B cell (primary cell): ENCODE measurements at regions not wholly inside any gene's neighbourhood (a gene's known extent, or its start where the extent isn't known, plus 50 kb on each side); places are given as distances from the start of the nearest gene placed in this dataset.

Experiments used
- ATAC-seq: fragments of 200-7000 bp; cut with Tn5 transposase; one replicate; pipeline ENCODE4 v1.10.0; 2021; ENCODE audit warnings: low read depth, mild to moderate bottlenecking, moderate number of reproducible peaks, moderate library complexity
- CTCF ChIA-PET: fragments of 350-600 bp; sonication (Branson Sonifier 250); formaldehyde crosslinking; loops from one replicate; lab custom pipeline; 2021; ENCODE audit warnings: antibody characterized with exemption, inconsistent platforms; lab: Charles Lee
- POLR2A ChIA-PET: fragments of 350-600 bp; sonication (Branson Sonifier 250); formaldehyde crosslinking; loops from one replicate; lab custom pipeline; 2021; ENCODE audit warnings: antibody characterized with exemption; lab: Charles Lee
- DNase-seq: peaks from one replicate; pipeline ENCODE4 v3.0.0; 2013
- H2AFZ ChIP-seq: 2 replicates; pipeline ENCODE4 v1.6.1; 2012; ENCODE audit warnings: mild to moderate bottlenecking, low read depth, low read length; ENCODE audit not compliant: insufficient read depth, poor library complexity, severe bottlenecking
- H3K27ac ChIP-seq, 2 donors: 1 replicate in 1 of 2; 2 replicates in 1 of 2; pipeline ENCODE4 v1.5.1; 2012 to 2013; ENCODE audit warnings: low read length in 2 of 2, mild to moderate bottlenecking in 2 of 2, moderate library complexity in 1 of 2
- H3K27me3 ChIP-seq, 4 experiments: fragments of 200-600 bp in 1 of 4; sonication (generic) in 1 of 4; replicated peaks in 1 of 4; 1 replicate in 2 of 4; 2 replicates in 2 of 4; pipeline versions ENCODE4 v1.6.1 to v1.7.0; 2013 to 2016; ENCODE audit warnings: low read length in 3 of 4, mild to moderate bottlenecking in 2 of 4, mixed read lengths in 1 of 4, moderate library complexity in 1 of 4; ENCODE audit not compliant: insufficient read depth in 4 of 4, control insufficient read depth in 3 of 4; ENCODE audit errors: control extremely low read depth in 1 of 4
- H3K36me3 ChIP-seq, 2 experiments: replicated peaks in 1 of 2; 1 replicate in 1 of 2; 2 replicates in 1 of 2; pipeline versions ENCODE4 v1.6.1 to v1.7.1; 2013; ENCODE audit warnings: low read length in 1 of 2; ENCODE audit not compliant: insufficient read depth in 2 of 2, control insufficient read depth in 1 of 2; ENCODE audit errors: control extremely low read depth in 1 of 2, extremely low read depth in 1 of 2
- H3K4me1 ChIP-seq, 2 donors: fragments of 200-600 bp in 1 of 2; sonication (generic) in 1 of 2; 1 replicate in 1 of 2; 2 replicates in 1 of 2; pipeline versions ENCODE4 v1.5.1 to v1.6.1; 2013 to 2017; ENCODE audit warnings: low read length in 2 of 2; ENCODE audit not compliant: control insufficient read depth in 2 of 2, insufficient read depth in 2 of 2
- H3K4me2 ChIP-seq: replicated peaks from 2 replicates; pipeline ENCODE3; 2012; ENCODE audit warnings: mild to moderate bottlenecking, low read depth, low read length; ENCODE audit not compliant: poor library complexity, severe bottlenecking
- H3K4me3 ChIP-seq, 5 experiments: fragments of 200-600 bp in 1 of 5; sonication (generic) in 1 of 5; 1 replicate in 3 of 5; 2 replicates in 2 of 5; pipeline versions ENCODE4 v1.5.1 to v1.7.0; 2011 to 2016; ENCODE audit warnings: low read length in 4 of 5, mild to moderate bottlenecking in 4 of 5, low read depth in 2 of 5, control low read depth in 1 of 5, moderate library complexity in 1 of 5; ENCODE audit not compliant: insufficient read depth in 1 of 5; ENCODE audit errors: control extremely low read depth in 1 of 5, extremely low read depth in 1 of 5
- H3K79me2 ChIP-seq: fragments of 200-600 bp; sonication (generic); one replicate; pipeline ENCODE4 v1.6.0; 2016; ENCODE audit warnings: low read length; ENCODE audit not compliant: control insufficient read depth, insufficient read depth
- H3K9ac ChIP-seq: fragments of 200-600 bp; sonication (generic); 2 replicates; pipeline ENCODE4 v1.6.1; 2017; ENCODE audit warnings: mild to moderate bottlenecking, low read length, moderate library complexity
- H3K9me3 ChIP-seq, 3 donors: one replicate each; pipeline versions ENCODE4 v1.6.1 to v1.7.1; 2013; ENCODE audit warnings: low read length in 2 of 3; ENCODE audit not compliant: control insufficient read depth in 2 of 3, insufficient read depth in 1 of 3; ENCODE audit errors: control extremely low read depth in 1 of 3
- H4K20me1 ChIP-seq: 2 replicates; pipeline ENCODE4 v1.6.0; 2012; ENCODE audit warnings: mild to moderate bottlenecking, low read length; ENCODE audit not compliant: insufficient read depth, control insufficient read depth, poor library complexity, severe bottlenecking
- H3K27ac Mint-ChIP-seq: one replicate; pipeline ENCODE4 v1.8.0; 2021; ENCODE audit warnings: mixed read lengths
- H3K27me3 Mint-ChIP-seq: one replicate; pipeline ENCODE4 v1.8.0; 2021; ENCODE audit warnings: mixed read lengths
- H3K4me1 Mint-ChIP-seq: one replicate; pipeline ENCODE4 v1.8.0; 2021; ENCODE audit warnings: mixed read lengths
- H3K4me3 Mint-ChIP-seq: one replicate; pipeline ENCODE4 v1.8.0; 2021; ENCODE audit warnings: mixed read lengths
- H3K9me3 Mint-ChIP-seq: one replicate; pipeline ENCODE4 v1.8.0; 2022; ENCODE audit warnings: mixed read lengths; ENCODE audit not compliant: insufficient read depth
- EZH2 ChIP-seq: IDR thresholded peaks from 2 replicates; pipeline ENCODE4 v1.6.1; 2012; ENCODE audit warnings: borderline replicate concordance, low read depth, mild to moderate bottlenecking, moderate library complexity, low read length; ENCODE audit not compliant: insufficient read depth, poor library complexity, severe bottlenecking
- WGBS: methylation state at CpG from one replicate; pipeline ENCODE4 v1.1.5; 2013; ENCODE audit warnings: missing lambda C conversion rate; ENCODE audit not compliant: insufficient coverage; 5-methylcytosine and 5-hydroxymethylcytosine counted together
- intact Hi-C: fragments of 100-400 bp; cut with micrococcal nuclease; formaldehyde crosslinking; loops from one replicate; pipeline ENCODE4 v1.10.0; 2022
- TF ChIP-seq, protein P1 (sequence below): fragments of 200-600 bp; IDR thresholded peaks from one replicate; pipeline ENCODE4 v1.8.0; 2022; ENCODE audit warnings: antibody characterized with exemption, mild to moderate bottlenecking

DNA sequence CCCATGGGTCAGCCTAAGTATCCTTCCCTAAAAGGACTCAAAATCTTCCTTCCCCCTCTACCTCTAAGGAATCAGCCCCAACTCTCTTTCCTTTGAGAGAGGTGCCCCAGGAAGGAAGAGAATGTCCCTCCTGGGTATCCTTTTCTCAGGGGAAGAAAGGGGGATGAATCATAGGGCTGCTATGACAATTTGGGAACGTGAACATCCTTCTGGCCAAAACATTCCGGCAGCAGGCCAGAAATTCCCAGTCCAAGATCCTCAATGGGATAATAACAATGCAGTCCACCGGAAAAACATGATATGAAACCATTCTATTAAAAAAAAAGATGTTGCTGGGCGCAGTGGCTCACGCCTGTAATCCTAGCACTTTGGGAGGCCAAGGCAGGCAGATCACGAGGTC lies 50.8 kb upstream of the CACNA2D3 start:
- no peak overlapping the region for H3K9ac ChIP-seq
- no CpG with 5 or more reads among the region's 6 CpGs for WGBS
- CTCF ChIA-PET: no interaction called here
- H3K27ac ChIP-seq: no peak overlapping the region
- POLR2A ChIA-PET: no interaction called here
- TF ChIP-seq, protein P1, sequence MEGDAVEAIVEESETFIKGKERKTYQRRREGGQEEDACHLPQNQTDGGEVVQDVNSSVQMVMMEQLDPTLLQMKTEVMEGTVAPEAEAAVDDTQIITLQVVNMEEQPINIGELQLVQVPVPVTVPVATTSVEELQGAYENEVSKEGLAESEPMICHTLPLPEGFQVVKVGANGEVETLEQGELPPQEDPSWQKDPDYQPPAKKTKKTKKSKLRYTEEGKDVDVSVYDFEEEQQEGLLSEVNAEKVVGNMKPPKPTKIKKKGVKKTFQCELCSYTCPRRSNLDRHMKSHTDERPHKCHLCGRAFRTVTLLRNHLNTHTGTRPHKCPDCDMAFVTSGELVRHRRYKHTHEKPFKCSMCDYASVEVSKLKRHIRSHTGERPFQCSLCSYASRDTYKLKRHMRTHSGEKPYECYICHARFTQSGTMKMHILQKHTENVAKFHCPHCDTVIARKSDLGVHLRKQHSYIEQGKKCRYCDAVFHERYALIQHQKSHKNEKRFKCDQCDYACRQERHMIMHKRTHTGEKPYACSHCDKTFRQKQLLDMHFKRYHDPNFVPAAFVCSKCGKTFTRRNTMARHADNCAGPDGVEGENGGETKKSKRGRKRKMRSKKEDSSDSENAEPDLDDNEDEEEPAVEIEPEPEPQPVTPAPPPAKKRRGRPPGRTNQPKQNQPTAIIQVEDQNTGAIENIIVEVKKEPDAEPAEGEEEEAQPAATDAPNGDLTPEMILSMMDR: no peak
- H3K36me3 ChIP-seq: no peaks in the 10 kb centered on the region
- peaks cover 0 to 5% (median 0%) of the 10 kb centered on the region in 4 experiments for H3K27me3 ChIP-seq
- DNase-seq: no peak
- no peak overlapping the region for H3K4me3 ChIP-seq
- no peaks in the 10 kb centered on the region for H3K27me3 Mint-ChIP-seq
- no peak overlapping the region for H3K4me3 Mint-ChIP-seq
- no peak for ATAC-seq
- no peak overlapping the region for H3K27ac Mint-ChIP-seq
- H3K79me2 ChIP-seq: no peaks in the 10 kb centered on the region
- peaks cover 0 to 5% of the 10 kb centered on the region in 2 donors for H3K4me1 ChIP-seq
- intact Hi-C loops: no loop called here
- peaks cover 1 to 28% (median 16%) of the 10 kb centered on the region in 3 donors for H3K9me3 ChIP-seq
- H4K20me1 ChIP-seq: no peaks in the 10 kb centered on the region
- H3K4me2 ChIP-seq: no peak overlapping the region
- H3K4me1 Mint-ChIP-seq: peaks cover 2% of the 10 kb centered on the region
- peaks cover 8% of the 10 kb centered on the region for H3K9me3 Mint-ChIP-seq
- H2AFZ ChIP-seq: no peak overlapping the region

DNA sequence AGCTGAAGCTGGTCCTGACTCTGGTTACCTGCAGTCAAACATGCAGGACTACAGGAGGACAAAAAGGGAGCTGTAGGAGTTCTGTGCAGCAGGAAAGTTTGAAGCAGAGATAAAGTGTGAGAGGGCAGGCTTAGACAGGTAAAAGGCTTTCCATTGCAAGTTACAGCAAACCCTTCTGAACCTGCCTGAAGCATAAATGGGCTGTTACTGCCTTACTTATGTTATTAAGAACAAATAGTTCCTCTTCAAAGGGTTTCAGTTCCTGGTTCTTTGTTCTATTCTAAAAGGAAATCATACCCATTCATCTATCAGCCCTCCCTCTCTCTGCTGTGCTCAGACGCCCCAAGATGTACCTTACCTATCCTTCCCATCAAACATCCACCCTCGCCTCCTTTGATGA lies 52.4 kb upstream of the CACNA2D3 start:
- Histone ChIP-seq H2AFZ (no peak overlapping the region), H3K79me2 (no peaks in the 10 kb centered on the region), H3K4me1 (peaks cover 0 to 5% of the 10 kb centered on the region in 2 donors), H3K4me2 (no peak overlapping the region), H3K9ac (no peak overlapping the region), H3K9me3 (peaks cover 1 to 28% (median 16%) of the 10 kb centered on the region in 3 donors), H4K20me1 (no peaks in the 10 kb centered on the region), H3K4me3 (no peak overlapping the region), H3K27ac (no peak overlapping the region), H3K27me3 (peaks cover 0 to 5% (median 0%) of the 10 kb centered on the region in 4 experiments), H3K36me3 (no peaks in the 10 kb centered on the region)
- peaks cover 3% of the 10 kb centered on the region for H3K27me3 Mint-ChIP-seq
- TF ChIP-seq, protein P1: no peak
- no peak for TF ChIP-seq EZH2
- H3K4me3 Mint-ChIP-seq: no peak overlapping the region
- H3K27ac Mint-ChIP-seq: no peak overlapping the region
- no peak for DNase-seq
- 60% methylated on average over 2 of the region's 2 CpGs for WGBS
- no peak for ATAC-seq
- POLR2A ChIA-PET: no interaction called here
- peaks cover 2% of the 10 kb centered on the region for H3K4me1 Mint-ChIP-seq
- intact Hi-C loops: no loop called here
- H3K9me3 Mint-ChIP-seq: peaks cover 8% of the 10 kb centered on the region
- CTCF ChIA-PET: no interaction called here
